ENCODE measurements at regions not wholly inside any gene's neighbourhood (a gene's known extent, or its start where the extent isn't known, plus 50 kb on each side); places are given as distances from the start of the nearest gene placed in this dataset.

GRCh38 chr2:12642332-12642731 is 74.4 kb upstream of the TRIB2 start:
- DNase-seq (ENCODE audit: low read depth in 2 of 2, low spot score in 1 of 2), result no peak

GRCh38 chr2:12642859-12643258 is 73.9 kb upstream of the TRIB2 start:
- DNase-seq (ENCODE audit: low read depth in 2 of 2, low spot score in 1 of 2), result no peak

GRCh38 chr2:12649602-12650400 is 66.9 kb upstream of the TRIB2 start:
- no peak for DNase-seq (ENCODE audit: low read depth in 2 of 2, low spot score in 1 of 2)

GRCh38 chr2:12651641-12652040 is 65.1 kb upstream of the TRIB2 start:
- DNase-seq (ENCODE audit: low read depth in 2 of 2, low spot score in 1 of 2), result no peak

GRCh38 chr2:12652723-12653122 is 64.0 kb upstream of the TRIB2 start:
- no peak for DNase-seq (ENCODE audit: low read depth in 2 of 2, low spot score in 1 of 2)

- DNase-seq (ENCODE audit: low read depth in 2 of 2, low spot score in 1 of 2), result no peak
Observed at GRCh38 chr2:12657560-12657959, 59.2 kb upstream of the TRIB2 start.

GRCh38 chr2:12658310-12658945 is 58.3 kb upstream of the TRIB2 start:
- DNase-seq (ENCODE audit: low read depth in 2 of 2, low spot score in 1 of 2), result no peak

GRCh38 chr2:12661489-12661888 is 55.2 kb upstream of the TRIB2 start:
- no peak for DNase-seq (ENCODE audit: low read depth in 2 of 2, low spot score in 1 of 2)

GRCh38 chr2:12663306-12664037 is 53.3 kb upstream of the TRIB2 start:
- DNase-seq (ENCODE audit: low read depth in 2 of 2, low spot score in 1 of 2), result no peak

- DNase-seq (ENCODE audit: low read depth in 2 of 2, low spot score in 1 of 2), result no peak
Observed at GRCh38 chr2:12665334-12665733, 51.4 kb upstream of the TRIB2 start.

GRCh38 chr2:12666445-12666844 is 50.3 kb upstream of the TRIB2 start:
- no peak for DNase-seq (ENCODE audit: low read depth in 2 of 2, low spot score in 1 of 2)
